ENCODE measurements at regions not wholly inside any gene's neighbourhood (a gene's known extent, or its start where the extent isn't known, plus 50 kb on each side); places are given as distances from the start of the nearest gene placed in this dataset.

DNA sequence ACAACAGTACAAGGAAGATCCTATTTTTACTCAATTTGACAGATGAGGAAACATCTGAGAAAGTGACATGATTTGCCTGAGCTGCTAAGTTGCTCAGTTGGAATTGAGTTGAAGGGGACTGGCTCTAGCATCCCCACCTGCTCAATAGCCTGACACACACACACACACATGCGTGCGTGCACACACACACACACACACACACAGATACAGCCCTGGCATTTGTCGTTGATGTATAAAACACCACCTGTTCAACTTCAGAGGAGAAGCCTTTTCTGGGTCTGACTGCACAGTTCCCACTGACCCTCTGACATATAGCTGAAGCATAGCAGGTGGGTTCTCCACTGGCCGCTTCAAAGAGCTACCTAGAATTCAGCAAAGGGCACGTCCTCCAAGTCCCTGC lies 1045.9 kb downstream of the VRK1 start:
- TF ChIP-seq, protein P1, sequence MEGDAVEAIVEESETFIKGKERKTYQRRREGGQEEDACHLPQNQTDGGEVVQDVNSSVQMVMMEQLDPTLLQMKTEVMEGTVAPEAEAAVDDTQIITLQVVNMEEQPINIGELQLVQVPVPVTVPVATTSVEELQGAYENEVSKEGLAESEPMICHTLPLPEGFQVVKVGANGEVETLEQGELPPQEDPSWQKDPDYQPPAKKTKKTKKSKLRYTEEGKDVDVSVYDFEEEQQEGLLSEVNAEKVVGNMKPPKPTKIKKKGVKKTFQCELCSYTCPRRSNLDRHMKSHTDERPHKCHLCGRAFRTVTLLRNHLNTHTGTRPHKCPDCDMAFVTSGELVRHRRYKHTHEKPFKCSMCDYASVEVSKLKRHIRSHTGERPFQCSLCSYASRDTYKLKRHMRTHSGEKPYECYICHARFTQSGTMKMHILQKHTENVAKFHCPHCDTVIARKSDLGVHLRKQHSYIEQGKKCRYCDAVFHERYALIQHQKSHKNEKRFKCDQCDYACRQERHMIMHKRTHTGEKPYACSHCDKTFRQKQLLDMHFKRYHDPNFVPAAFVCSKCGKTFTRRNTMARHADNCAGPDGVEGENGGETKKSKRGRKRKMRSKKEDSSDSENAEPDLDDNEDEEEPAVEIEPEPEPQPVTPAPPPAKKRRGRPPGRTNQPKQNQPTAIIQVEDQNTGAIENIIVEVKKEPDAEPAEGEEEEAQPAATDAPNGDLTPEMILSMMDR (IDR thresholded peaks at IDR 0.05; ENCODE audit: poor library complexity, severe bottlenecking): no peak
- ATAC-seq (ENCODE audit: low read depth) (no peak), DNase-seq (ENCODE audit: low spot score) (no peak)
- no peaks in the 10 kb centered on the region for H3K4me1 ChIP-seq (ENCODE audit: insufficient read depth, poor library complexity, severe bottlenecking)
- H3K27me3 ChIP-seq (ENCODE audit: insufficient read depth, poor library complexity, severe bottlenecking): no peaks in the 10 kb centered on the region
- no peaks in the 10 kb centered on the region for H3K36me3 ChIP-seq (ENCODE audit: low read depth)
- H3K27ac ChIP-seq (ENCODE audit: poor library complexity, severe bottlenecking): no peak overlapping the region
- no peaks in the 10 kb centered on the region for H3K9me3 ChIP-seq (ENCODE audit: severe bottlenecking)
- H3K4me3 ChIP-seq (ENCODE audit: severe bottlenecking): no peak overlapping the region

- H3K4me1 ChIP-seq (ENCODE audit: insufficient read depth, poor library complexity, severe bottlenecking): no peaks in the 10 kb centered on the region
- H3K27me3 ChIP-seq (ENCODE audit: insufficient read depth, poor library complexity, severe bottlenecking): no peaks in the 10 kb centered on the region
- no peak overlapping the region for H3K27ac ChIP-seq (ENCODE audit: poor library complexity, severe bottlenecking)
- TF ChIP-seq, protein P1 (IDR thresholded peaks at IDR 0.05; ENCODE audit: poor library complexity, severe bottlenecking): no peak
- DNase-seq (ENCODE audit: low spot score) (no peak), ATAC-seq (ENCODE audit: low read depth) (no peak)
- no peaks in the 10 kb centered on the region for H3K36me3 ChIP-seq (ENCODE audit: low read depth)
- no peaks in the 10 kb centered on the region for H3K9me3 ChIP-seq (ENCODE audit: severe bottlenecking)
- no peak overlapping the region for H3K4me3 ChIP-seq (ENCODE audit: severe bottlenecking)
These were observed 1046.9 kb downstream of the VRK1 start for GRCh38 chr14:97844042-97844441.

DNA sequence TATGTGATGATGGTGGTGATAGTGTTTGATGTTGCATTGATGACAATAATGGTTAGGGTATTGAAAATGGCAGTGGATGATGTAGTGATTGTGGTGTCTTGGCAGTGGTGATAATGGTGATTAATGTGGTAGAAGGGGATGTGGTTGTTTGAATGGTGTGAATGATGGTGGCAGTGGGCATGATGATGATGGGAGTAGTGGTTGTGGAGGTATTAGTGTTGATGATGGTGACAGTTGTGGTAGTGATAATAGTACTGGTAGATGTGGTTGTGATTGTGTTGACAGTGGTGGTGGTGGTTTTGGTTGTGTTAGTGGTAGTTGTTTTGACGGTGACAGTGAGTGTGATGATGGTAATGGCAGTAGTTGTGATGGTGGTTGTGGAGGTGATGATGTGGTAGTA lies 1049.0 kb downstream of the VRK1 start:
- H3K36me3 ChIP-seq (ENCODE audit: low read depth): no peaks in the 10 kb centered on the region
- DNase-seq (ENCODE audit: low spot score) (no peak), ATAC-seq (ENCODE audit: low read depth) (no peak)
- H3K27me3 ChIP-seq (ENCODE audit: insufficient read depth, poor library complexity, severe bottlenecking): no peaks in the 10 kb centered on the region
- no peak overlapping the region for H3K4me3 ChIP-seq (ENCODE audit: severe bottlenecking)
- TF ChIP-seq, protein P1 (IDR thresholded peaks at IDR 0.05; ENCODE audit: poor library complexity, severe bottlenecking): no peak
- no peaks in the 10 kb centered on the region for H3K4me1 ChIP-seq (ENCODE audit: insufficient read depth, poor library complexity, severe bottlenecking)
- H3K27ac ChIP-seq (ENCODE audit: poor library complexity, severe bottlenecking): no peak overlapping the region
- no peaks in the 10 kb centered on the region for H3K9me3 ChIP-seq (ENCODE audit: severe bottlenecking)

- TF ChIP-seq, protein P1 (IDR thresholded peaks at IDR 0.05; ENCODE audit: poor library complexity, severe bottlenecking): no peak
- ATAC-seq (ENCODE audit: low read depth): no peak
- Histone ChIP-seq H3K4me1 (ENCODE audit: insufficient read depth, poor library complexity, severe bottlenecking) (no peaks in the 10 kb centered on the region), H3K9me3 (ENCODE audit: severe bottlenecking) (no peaks in the 10 kb centered on the region), H3K4me3 (ENCODE audit: severe bottlenecking) (no peak overlapping the region), H3K27me3 (ENCODE audit: insufficient read depth, poor library complexity, severe bottlenecking) (no peaks in the 10 kb centered on the region), H3K27ac (ENCODE audit: poor library complexity, severe bottlenecking) (no peak overlapping the region), H3K36me3 (ENCODE audit: low read depth) (no peaks in the 10 kb centered on the region)
- DNase-seq (ENCODE audit: low spot score): no peak
These were observed 1051.3 kb downstream of the VRK1 start for GRCh38 chr14:97848317-97848980.

DNA sequence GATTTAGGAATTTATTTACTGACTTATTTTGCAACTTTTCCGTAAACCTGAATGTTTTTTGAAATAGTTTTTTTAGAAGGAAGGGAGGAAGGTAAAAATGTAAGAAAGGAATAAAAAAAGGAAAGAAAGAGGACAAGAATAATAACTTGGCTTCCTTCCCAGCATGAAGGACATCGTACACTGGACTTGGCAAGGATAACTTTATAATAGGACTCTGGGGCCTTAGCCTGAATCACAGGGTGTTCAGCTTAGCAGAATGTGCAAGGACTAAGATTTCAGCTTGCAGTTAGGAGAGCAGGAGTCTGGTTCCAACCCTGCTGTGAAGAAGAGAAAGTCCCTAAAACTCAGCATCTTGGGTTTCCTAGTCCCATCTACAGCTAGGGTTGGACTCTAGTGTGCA lies 1053.3 kb downstream of the VRK1 start:
- no peaks in the 10 kb centered on the region for H3K4me1 ChIP-seq (ENCODE audit: insufficient read depth, poor library complexity, severe bottlenecking)
- DNase-seq (ENCODE audit: low spot score) (no peak), ATAC-seq (ENCODE audit: low read depth) (no peak)
- H3K27me3 ChIP-seq (ENCODE audit: insufficient read depth, poor library complexity, severe bottlenecking): no peaks in the 10 kb centered on the region
- no peaks in the 10 kb centered on the region for H3K36me3 ChIP-seq (ENCODE audit: low read depth)
- no peak overlapping the region for H3K27ac ChIP-seq (ENCODE audit: poor library complexity, severe bottlenecking)
- H3K4me3 ChIP-seq (ENCODE audit: severe bottlenecking): no peak overlapping the region
- TF ChIP-seq, protein P1 (IDR thresholded peaks at IDR 0.05; ENCODE audit: poor library complexity, severe bottlenecking): no peak
- H3K9me3 ChIP-seq (ENCODE audit: severe bottlenecking): no peaks in the 10 kb centered on the region

Data from RWPE2 (cell line).